T47D (cell line): ENCODE measurements at regions not wholly inside any gene's neighbourhood (a gene's known extent, or its start where the extent isn't known, plus 50 kb on each side); places are given as distances from the start of the nearest gene placed in this dataset.

Source experiments
- DNase-seq, 2 experiments: peaks; one replicate each; pipeline versions ENCODE4 v3.0.0 to v3.0.0-alpha.2; 2011 to 2012; ENCODE audit warnings: low read depth in 1 of 2, low spot score in 1 of 2
- JUND ChIP-seq: IDR thresholded peaks from 2 replicates; pipeline ENCODE4 v1.6.1; 2012; ENCODE audit warnings: low read depth
- in situ Hi-C: cut with HindIII; loops from 2 replicates; pipeline ENCODE4 v1.10.0; 2016; ENCODE audit warnings: low sequenced_read_pairs, low pct_unique_long_range_greater_than_20kb

DNA sequence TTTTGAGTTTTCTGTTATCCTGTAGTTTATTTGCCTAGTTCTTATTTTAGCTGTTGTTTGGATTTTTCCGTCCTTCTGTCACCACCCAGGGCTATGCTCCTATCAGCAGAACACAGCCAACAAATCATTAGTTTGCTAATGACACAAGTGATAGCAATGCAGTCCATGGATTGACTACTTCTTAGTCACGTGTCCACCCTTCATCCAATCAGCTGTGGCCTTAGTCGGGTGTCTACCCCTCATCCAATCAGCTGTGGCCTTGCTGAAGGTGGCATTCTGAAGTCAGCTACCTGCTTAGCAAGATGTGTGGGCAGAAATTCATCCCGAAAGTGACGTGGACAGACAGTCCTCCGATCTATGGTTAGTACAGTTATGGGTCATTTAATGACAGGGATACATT lies 182.3 kb downstream of the GALC start:
- in situ Hi-C loops = no loop called here
- no peak for TF ChIP-seq JUND
- peak in 1 of 2 experiments; percentile 10 for DNase-seq

GRCh38 chr14:87809261-87809660 lies 183.7 kb downstream of the GALC start:
- no peak for DNase-seq
- no peak for TF ChIP-seq JUND
- in situ Hi-C loops = no loop called here

- DNase-seq = peak in 1 of 2 experiments; percentile 35
- in situ Hi-C loops = no loop called here
- TF ChIP-seq JUND = no peak
These were observed 187.7 kb downstream of the GALC start for GRCh38 chr14:87805315-87805723.

- DNase-seq = no peak
- in situ Hi-C loops = no loop called here
These were observed 192.8 kb downstream of the GALC start for GRCh38 chr14:87800216-87800615.

DNA sequence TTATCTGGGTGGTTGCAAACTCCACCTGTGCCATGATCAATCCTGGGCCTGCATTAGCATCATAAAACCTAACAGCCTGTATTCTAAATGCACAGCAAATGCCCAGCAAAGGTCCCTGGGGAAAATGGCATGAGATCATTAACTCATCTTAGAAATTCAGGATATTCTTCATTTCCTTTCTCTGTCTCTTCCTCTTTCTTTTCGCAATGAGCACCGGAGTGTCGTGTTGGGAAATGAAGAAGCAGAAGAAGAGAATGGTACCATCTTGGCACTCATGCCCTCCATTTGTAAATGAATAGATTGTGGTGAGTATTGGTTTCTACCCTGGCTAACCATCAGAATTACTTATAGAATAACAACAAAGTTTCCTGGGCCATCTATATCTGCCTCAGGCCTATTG lies 193.6 kb downstream of the GALC start:
- no peak for DNase-seq
- in situ Hi-C loops = no loop called here
- TF ChIP-seq JUND = no peak

More at GRCh38 chr14:87800216-87800615, 192.8 kb downstream of the GALC start:
- no peak for TF ChIP-seq JUND

GRCh38 chr14:87797001-87797400 lies 196.0 kb downstream of the GALC start:
- in situ Hi-C loops = no loop called here
- no peak for TF ChIP-seq JUND
- no peak for DNase-seq

- TF ChIP-seq JUND = no peak
- DNase-seq = no peak
- in situ Hi-C loops = no loop called here
These were observed 198.4 kb downstream of the GALC start for GRCh38 chr14:87794561-87794960.

DNA sequence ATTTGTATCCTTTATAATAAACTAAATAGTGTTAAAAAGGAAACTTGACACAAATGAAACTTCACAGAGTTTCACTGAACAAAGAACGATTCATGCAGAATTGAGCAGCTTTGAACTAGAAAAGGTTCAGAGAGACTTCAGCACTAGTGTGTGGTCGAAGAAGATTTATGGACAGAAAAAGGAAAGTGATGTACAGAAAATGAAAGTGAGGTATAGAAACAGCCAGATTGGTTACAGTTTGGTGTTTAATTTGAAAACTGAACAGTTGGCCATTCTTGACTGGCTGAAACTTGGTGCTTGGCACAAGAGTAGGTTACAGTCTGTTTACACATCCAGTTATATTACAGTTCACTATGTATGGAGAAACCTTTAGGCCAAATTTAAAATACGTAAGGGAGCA lies 207.1 kb downstream of the GALC start:
- in situ Hi-C loops = no loop called here
- no peak for DNase-seq
- no peak for TF ChIP-seq JUND

DNA sequence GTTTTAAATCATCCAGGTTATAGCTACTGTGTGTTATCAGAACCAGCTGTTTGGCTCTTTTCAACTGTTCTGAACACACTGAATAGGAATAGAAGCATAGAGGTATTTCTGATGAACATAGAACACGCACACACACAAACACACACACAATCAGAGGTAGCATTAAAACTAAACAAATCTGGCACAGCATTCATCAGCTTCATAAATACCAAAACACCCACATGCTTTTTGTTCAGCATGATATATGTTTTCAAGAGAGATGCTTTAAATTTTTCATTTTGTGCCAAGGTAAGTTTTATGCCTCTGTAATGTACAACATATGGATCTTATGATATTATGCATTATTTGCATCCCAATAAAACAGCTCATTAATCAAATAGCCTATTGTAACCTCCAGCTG lies 208.6 kb downstream of the GALC start:
- no peak for DNase-seq
- TF ChIP-seq JUND = no peak
- in situ Hi-C loops = no loop called here

- no peak for TF ChIP-seq JUND
These were observed 209.9 kb downstream of the GALC start for GRCh38 chr14:87783071-87783470.

DNA sequence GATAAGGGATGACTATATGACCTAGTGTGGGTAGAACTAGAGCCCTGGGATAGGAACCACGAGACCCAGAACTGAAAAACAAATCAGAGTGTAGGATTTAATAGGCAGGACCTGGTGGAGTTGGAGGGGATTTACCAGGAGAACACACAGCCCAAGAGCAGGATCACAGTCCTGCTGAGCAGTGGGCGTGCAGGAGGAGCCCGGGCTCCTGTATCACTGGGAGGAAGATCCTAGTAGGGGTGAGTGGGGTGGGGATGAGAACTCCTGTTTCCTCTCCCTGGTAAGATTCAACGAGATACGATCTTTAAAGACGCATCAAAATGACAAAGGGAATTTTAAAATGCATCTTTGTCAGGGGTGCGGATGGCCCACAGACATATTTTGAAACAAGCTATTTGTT lies 220.1 kb downstream of the GALC start:
- no peak for DNase-seq
- in situ Hi-C loops = no loop called here
- TF ChIP-seq JUND = no peak

More at GRCh38 chr14:87783071-87783470, 209.9 kb downstream of the GALC start:
- DNase-seq = no peak
- in situ Hi-C loops = no loop called here

DNA sequence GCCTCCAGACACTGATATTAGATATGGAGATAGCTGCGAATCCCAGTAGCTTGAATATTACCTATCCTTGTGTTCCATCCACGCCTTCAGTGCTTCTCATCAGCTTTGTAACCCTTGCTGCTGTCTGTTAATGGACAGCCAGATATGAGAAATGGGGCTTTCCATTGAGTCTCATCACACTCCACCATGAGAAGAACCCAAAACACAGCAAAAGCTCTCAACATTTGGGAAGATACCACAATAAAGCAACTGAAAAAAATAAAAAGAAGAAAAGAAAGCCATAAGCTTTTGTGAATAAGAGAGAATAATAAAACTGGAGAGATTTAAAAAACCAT lies 225.4 kb downstream of the GALC start:
- no peak for TF ChIP-seq JUND
- in situ Hi-C loops = no loop called here
- DNase-seq = no peak

DNA sequence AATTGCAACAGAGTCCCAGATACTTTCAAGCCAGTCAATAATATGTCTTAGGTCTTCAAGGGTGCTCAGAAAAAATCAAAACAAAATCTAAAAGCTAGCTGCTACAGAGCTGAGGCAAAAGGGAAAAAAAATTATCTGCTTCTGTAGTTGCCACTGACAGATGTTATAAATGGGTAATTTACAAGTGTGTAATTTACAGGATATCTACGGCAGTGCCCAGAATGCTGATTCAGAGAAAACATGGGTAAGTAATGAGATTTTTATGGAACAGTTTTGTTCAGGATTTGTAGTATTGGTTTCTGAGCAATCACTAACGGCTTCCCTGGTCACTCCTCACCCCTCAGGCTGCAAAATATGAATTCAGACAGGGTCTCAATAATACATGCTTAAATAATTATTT lies 234.1 kb downstream of the GALC start:
- no peak for TF ChIP-seq JUND
- no peak for DNase-seq
- in situ Hi-C loops = no loop called here

DNA sequence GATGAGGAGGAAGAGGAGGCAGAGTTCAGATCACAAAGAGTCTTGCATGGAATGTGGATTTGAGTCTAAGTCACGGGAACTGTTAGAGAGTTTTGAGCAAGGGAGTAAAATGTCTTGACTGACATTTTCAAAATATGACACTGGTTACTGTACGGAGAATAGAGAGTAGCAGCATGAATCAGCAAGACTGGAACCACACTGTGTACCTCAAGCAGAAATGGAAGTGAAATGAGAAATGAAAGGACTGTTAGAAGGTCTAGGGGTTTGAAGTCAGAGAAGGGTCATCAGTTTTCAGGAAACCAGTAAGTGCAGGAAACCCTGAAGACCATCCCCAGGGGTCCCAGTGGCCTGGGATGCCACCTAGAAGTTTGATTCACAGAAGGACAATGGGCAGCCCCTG lies 236.3 kb downstream of the GALC start:
- in situ Hi-C loops = no loop called here

More for the DNA sequence above, 236.3 kb downstream of the GALC start:
- no peak for DNase-seq
- no peak for TF ChIP-seq JUND
